ENCODE measurements at regions not wholly inside any gene's neighbourhood (a gene's known extent, or its start where the extent isn't known, plus 50 kb on each side); places are given as distances from the start of the nearest gene placed in this dataset.

GRCh38 chr2:156165742-156166141 lies 166.8 kb downstream of the NR4A2 start:
- TF ChIP-seq CTCF (IDR thresholded peaks at IDR 0.05): no peak
- no peak for TF ChIP-seq POLR2A (IDR thresholded peaks at IDR 0.05)

Measured in right lobe of liver (tissue), 4 donors.